HG02571 (cell line): ENCODE measurements at regions not wholly inside any gene's neighbourhood (a gene's known extent, or its start where the extent isn't known, plus 50 kb on each side); places are given as distances from the start of the nearest gene placed in this dataset.

Source experiments
- ATAC-seq: cut with Tn5 transposase; IDR thresholded peaks from one replicate; pipeline ENCODE4 v1.9.1; 2021; ENCODE audit warnings: mild to moderate bottlenecking, moderate library complexity; ENCODE audit not compliant: unreplicated experiment

DNA sequence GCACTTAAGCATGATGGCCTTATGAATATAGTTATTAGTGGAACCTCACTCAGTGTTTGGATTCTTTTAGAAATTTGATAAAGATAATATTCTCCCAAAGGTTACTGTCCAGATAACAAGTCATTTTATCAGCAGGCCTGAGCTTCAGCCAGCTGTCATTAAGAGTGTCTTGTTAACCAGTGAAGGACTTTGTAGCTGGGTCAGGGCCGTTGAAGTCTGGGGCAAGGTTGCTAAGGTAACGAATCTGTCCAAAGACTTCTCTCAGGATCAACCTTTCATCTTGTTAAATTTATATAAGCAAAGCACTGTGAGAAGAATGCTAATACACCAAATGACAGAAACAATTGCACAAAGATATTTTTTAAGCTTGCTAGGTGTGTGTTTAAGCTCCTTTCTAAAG lies 271.3 kb upstream of the TMPO start:
- ATAC-seq = no peak

DNA sequence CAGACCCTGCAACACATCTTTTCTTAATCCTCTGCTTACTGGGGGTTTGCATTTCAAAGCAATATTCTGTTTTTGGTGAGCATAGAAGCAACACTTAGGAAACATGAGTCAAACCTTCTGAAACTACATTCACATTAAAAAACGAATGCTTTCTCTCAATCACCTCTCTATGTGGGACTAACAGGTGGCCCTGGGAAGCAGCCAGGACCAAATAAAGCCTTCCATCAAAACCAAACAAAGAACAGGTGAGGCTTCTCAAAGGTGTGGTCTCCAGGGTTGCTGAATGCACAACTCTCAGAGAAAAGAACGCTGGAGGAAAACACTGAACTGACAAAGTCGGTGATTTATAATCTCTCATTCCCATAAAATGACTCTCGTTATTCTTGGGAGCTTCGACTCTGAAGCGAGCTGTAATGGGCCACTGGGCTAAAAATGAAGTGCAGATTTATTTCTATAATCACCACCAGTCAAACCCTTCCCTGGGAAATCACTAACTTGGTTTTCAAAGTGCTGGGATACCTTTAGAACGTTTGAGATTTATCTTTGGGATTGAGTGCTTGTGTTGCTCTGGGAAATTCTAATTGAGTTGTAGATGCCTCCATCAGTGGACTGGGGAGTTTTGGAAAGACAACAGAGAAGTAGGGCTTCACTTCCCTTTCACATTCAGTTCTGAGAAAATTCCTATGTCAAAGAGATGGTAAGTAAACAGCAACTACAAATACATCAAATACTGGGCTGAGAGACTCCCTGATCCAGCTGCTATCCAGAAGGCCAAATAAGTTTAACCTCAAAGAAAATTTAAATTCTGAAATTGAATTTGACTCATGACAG lies 262.0 kb upstream of the TMPO start:
- ATAC-seq = no peak

DNA sequence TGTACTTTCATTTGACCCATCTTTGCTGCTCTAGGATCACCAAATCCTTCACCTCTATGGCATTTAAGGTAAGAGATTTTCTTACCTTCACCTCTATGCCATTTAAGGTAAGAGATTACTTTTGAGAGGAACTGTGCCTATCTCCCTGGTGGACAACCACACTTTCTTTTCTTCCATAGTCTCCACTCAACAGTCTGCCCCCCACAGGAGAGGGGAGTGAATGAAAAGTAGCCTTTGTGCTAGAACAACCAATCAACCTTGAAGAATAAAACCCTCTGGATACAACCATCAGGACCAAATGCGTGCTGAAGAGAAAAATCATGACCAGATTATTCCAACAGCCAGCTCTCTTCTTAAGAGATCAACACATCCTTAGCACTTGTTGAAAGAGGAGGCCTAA lies 258.6 kb upstream of the TMPO start:
- no peak for ATAC-seq

DNA sequence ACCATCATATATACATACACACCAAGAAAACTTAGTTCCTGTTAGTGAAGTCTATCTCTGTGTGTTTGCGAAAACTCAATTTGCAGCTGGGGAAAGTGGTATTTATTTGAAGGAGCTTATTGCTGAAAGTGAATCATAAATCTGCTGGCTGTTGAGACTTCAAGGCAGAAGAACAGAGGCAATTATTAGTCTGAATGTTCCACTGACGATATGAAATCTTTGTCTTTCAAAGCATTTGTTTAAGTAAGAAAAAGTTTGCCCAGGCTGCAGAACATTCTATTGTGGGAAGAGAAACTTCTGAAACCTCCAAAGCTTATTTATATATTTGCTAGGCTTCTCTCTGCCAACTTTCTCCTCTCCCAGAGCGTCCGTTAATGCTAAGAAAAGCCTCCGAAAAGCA lies 255.7 kb upstream of the TMPO start:
- no peak for ATAC-seq

DNA sequence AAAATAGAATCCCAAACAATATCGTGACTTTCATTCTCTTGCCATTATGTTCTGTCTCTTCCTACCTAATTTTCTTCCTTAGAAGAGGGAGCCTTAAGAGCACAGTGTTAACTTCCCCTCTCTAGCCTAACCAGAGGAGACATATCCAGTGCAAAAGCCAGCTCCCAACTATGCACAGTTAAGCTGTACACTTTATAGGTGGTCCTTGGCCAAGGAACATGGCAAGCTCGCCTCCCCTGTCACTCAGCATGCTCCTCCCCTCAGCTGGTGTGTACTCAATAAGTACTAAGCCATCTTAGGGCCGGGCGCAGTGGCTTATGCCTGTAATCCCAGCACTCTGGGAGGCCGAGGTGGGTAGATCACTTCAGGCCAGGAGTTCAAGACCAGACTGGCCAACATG lies 255.1 kb upstream of the TMPO start:
- ATAC-seq = no peak

DNA sequence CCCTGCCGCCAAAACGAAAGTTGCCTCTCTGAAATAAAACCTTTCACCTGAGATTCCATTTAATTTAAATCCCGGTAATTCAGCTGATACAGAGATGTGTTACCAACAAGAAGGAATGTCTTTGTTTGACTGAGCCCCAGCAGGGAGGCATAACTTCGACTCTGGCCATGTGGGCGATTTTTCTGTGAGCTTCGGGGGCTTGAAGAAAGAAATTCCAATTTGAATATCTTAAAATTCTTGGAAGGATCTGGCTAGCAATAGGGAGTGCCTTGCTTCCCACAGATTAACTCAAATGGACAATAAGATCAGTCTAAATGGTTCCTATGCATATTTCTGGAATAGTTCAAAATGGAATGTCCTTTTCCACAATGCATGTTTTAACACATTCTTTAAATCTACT lies 252.5 kb upstream of the TMPO start:
- ATAC-seq = no peak

DNA sequence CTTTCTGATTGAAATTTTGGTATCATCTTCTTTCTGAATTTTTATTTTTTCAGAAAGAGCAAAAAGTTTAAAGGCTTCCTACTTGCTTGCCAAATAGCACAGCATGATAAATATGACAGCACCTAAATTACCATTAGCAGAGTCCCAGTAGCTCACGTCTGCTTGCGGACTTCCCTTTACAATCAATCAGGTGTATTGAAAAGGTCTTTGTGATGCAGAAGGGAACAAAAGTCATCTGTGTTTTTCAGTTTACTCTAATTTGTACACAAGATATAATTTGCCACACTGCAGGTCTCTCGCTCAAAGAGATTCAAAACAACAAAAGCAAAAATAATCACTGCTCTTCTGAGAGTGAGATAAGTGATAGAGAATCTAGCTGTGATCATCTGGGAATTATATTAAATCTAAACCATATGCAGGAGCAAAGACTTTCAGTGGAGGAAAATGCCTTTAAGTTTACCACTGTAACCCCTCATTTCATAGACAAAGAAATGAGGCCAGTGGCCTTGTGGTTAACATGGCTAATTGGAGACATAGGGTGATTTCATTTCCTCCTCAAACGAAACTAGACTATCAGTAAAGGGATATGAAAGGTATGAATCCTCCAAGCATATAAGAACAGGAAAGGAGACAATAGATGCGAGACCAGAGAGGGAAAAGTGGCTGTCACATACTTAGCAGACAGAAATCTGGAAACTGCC lies 240.8 kb upstream of the TMPO start:
- peak; percentile 78 for ATAC-seq

DNA sequence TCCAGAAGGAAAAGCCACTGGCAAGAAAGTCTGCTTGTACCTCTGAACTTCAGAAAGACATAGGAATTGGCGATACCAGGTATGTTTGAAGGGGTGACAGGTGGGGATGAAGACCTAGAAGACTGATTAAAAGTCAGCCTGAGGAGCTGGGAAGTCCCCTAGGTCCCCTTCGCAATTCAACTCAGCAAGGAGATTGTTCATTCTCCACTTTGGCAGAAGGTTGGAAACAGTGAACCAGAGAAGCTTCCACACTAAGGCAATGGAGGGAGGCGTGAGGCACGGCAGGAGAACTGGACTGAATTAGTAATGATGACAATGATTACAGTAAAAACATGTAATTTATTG lies 240.3 kb upstream of the TMPO start:
- ATAC-seq = peak; percentile 35

DNA sequence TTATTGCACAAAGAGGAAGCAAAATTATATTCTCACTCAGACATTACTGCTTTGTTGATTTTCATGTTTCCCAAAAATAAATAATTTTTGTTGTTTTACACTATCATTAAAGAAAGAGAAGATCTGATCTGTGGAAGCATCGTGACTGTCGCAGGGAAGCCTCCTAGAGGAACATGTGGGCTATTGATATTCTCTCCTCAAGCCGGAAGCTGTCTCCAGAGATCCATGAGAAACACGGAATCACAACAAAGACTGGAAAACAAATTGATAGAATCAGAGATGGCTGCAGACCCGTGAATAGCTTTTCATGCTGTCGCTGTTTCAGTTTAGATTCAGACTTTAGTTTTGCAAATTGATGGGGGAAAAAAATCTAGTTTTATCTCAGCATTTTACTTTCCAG lies 235.2 kb upstream of the TMPO start:
- no peak for ATAC-seq

DNA sequence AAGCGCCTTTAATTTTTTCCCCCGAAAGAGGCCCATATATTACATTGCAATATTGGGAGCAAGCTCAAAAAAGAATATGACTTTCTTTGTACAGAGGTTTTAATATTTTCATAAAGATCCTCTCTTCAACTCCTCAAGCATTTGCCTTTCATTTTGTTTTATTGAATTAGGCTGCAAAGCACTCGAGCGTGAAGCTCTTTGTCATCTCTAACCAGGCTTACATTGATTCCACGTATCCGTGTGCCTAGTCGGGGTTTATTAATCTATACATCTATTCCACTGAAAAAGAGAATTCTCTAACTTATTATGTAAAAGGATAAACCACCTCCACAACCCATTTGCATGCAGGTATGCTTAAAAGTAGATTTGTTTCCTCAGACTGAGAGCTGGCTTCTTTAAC lies 234.8 kb upstream of the TMPO start:
- no peak for ATAC-seq

DNA sequence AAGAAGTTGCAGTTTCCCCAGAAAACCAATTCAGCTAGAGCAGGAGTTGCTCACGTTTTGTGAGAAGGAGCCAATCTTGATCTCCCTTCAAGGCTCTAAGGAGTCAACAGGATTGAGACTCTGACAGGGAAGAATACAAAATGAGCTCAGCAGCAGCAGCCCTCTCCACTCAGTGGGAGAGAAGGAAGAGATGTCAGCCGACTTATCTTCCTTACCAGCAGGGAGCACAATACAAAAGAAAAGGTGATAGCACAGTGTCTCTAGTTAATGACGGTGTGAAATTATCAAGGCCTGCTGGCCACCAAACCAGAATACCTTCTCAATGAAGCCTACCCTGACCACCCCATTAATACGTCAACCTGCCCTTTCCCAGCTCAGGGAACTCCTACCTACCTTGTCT lies 223.6 kb upstream of the TMPO start:
- no peak for ATAC-seq

DNA sequence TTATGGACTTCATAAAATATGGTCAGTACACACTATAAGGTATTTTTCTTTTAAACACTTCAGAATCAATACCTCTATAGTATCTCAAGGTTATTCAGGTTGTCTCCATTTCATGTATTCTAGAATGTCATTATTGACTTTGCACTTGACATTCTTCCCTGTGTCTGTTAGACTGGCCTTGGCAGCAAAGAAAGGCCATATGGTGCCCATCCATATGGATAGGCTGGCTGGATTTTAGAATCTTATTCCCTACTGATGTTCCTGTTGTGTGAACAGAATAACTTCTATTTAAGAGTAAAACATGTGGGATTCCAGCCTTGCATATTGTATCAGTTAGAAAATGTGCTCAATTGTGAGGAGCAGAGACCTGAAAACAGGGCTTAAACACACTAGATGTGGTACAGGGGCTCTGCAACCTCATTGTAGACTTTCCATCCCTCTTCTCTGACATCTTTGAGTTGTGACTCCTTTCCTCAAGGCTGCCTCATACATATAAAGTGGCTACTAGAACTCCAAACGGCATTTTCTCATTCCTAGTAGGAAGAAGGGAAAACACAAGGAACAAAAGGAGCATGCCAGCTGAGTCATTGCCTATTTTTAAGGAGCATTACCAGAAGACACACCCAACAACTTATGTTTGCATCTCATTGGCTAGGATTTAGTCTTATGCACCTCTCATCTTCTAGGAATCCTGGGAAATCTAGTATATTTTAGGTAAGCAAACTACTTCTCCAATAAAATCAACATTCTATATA lies 221.2 kb upstream of the TMPO start:
- ATAC-seq = no peak

DNA sequence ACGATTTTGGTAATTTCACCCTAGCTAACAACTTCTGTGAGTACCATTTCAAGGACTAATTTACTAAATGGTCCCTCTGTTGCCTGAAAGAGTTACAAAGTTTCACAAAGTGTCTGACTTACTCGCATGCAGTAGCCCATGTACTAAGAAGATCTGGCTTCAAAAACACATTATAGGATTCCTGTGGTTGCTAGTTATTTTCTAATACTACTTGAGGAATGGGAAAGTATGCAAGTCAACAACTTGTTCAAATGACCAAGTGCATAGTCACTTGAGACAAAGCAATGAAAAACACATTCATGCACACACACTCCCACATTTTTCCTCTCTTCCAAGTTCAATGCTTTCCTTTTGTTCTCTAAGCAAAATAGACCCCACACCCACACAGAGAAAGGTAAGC lies 219.7 kb upstream of the TMPO start:
- ATAC-seq = no peak

DNA sequence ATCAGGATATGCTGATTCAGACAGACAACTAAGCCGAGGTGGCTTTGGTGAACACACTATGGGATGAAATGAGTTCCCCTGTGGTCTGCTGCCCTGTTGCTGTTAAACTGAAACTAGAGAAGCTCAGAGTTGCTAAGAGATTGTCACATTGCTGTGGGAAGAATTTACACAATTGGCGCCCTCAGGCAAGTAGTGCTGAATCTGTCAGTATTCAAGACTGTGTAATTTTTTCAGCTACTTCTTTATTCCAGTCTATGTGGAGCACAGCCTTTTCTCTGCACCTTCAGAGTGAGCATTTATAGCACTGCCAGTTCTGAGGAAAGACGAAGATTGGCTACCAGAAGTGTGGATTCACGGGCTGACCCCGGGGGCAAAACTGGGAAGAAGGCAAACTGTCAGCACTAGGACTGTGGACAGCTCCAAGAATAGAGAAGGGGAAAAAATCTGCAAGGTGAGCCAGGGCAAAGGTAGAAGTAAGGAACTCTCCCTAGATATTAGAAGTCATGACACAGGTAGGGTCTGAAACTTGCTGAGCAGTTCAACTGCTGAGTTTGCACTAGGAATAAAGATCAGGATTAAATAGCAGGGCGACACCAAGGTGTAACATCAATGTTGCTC lies 218.8 kb upstream of the TMPO start:
- ATAC-seq = no peak

DNA sequence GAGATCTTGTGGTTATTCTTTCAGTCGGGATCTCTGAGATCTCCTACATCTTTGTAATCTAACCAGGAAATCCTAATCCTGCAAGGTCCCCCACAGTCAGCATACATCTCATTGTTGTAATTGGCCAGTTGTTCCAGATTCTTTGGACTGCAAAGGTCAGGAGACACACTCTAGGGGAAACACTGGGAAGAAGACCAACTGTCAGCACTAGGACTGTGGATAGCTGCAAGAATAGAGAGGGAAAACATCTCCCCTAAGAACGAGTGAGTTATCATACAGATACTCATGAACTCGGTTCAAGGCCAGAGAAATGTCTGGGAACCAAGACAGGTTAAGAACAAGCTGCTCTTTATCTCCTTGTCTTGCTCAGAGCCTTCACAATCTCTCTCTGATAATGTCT lies 217.9 kb upstream of the TMPO start:
- ATAC-seq = no peak

DNA sequence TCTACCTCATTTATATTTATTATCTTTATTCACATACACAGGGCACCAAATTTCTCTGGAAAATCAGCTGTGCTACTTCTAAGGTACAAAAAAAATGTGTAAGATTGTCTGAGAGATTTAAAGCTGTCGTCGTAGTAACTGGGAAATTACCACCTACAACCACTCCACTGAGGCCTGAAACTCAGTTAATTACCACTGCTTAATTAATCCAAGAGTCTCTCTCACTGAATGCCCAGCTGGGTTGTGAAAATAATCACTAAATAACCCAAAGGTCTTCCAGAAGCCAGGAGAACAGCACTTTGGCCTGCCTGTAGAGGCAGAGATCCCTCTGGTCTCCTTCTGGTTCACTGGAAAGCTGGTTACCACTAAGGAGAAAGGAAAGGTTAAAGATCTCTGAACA lies 207.2 kb upstream of the TMPO start:
- no peak for ATAC-seq

DNA sequence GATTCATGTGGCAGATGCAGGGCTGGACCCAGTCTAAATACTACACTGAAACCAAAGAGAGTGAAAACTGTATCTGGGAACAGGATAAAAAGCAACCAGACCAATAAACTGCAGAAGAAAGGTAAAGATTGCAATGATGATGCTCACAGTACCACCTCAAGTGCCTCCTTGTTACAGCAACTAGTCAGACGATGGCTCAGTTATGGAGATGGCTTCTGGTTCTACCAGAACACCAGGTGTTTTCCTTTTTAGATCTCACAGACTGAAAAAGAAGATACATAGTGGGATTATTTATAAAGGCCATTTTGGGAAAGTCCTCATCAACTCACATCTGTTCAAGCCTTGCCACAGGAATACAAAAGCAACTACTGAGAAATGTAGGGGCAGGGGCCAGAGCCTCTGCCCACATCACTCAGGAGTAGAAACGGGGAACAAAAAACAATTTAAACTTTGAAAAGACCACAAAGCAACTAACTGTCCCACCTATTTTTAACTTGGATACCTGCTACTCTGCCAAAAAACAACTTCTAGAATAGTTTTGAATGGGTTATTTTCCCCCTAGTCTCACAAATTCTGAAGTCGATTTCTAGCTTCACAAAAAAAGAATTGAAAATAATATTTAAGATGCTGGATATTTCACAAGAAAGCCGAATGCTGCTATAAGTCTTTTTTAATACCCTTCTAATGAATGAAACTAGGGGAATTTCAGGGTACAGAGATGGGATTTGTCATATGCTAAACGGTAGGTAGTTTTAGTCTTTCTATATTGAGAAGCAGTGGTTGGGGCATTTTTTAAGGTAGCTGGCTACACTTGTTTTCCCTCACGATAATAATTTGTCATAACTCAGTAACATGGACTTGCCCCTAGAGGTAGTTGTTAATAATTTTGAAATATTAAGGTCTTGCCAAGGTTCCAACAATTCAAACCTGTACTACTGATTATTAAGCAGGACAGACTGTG lies 197.2 kb upstream of the TMPO start:
- no peak for ATAC-seq

DNA sequence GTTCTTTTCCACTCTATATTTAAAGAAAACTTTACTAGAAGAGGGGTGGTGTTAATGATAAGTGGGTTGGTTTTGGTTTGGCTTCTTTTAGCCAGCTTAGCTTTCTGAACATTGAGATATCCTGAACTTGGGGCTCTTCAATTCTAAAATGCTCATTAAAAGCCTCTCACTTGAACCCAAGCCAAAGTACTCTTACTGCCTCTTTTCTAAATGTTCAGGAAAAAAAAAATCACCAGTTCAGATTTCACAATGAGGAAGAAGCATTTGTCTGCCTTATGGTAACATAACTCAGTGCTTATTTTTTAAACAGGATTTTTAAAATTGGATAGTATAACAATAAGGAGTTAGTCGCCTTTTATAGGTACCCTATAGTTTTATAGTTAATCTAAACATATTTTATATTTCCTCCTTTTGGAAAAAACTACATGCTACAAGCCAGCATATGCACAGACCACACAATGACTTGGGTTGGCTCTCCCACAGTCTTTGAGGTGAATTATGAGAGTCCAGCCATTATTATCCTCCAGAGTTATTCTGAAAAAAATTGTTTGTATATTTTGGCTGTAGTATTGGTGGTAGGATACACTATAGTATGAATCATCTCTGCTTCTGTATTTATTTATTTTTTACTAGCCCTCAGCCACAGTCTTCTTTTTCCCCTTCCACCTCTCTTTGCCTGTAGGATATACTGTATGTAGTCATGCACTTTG lies 195.5 kb upstream of the TMPO start:
- ATAC-seq = no peak

DNA sequence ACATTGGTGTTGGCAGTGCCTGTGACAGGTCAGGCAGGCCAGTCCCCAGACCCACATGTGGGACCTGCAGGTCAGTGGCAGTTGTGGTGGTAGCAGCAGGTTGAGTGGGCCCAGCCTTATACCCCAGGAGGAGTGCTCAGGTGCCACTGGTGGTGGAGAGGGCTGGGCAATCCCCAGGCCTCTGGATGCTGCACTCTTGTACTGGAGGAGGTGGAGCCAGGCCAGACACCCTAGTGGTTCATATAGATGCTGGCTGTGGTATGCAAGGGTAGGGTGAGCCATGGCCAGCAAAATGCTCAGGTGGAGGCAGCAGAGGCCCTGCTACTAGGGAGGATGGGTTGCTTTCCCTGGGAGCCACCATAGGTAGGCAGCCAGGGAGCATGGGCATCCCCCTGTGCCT lies 190.4 kb upstream of the TMPO start:
- ATAC-seq = no peak

DNA sequence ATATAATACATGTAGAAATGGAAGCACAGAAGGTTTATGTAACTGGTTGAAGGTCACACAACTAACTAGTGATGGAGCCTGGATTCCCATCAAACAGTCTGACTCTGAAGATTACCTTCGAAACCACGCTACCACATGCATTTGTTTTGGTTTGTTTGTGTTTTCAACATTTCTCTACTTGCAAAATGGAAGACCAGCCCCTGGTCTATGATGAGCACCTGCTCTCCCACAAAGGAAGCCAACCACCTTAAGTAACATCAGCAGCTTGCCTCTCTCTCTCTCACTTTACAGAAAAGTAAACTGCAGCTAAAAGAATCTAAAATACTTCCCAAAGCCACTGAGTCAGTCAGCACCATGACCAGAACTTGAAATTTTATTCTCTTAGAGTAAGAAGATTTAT lies 186.9 kb upstream of the TMPO start:
- no peak for ATAC-seq
